GM12865 (cell line): ENCODE measurements at regions not wholly inside any gene's neighbourhood (a gene's known extent, or its start where the extent isn't known, plus 50 kb on each side); places are given as distances from the start of the nearest gene placed in this dataset.

Experiments used
- DNase-seq: peaks from one replicate; pipeline ENCODE4 v3.0.0; 2010; ENCODE audit warnings: low read depth
- H3K4me3 ChIP-seq: 2 replicates; pipeline ENCODE4 v1.5.1; 2011; ENCODE audit warnings: mild to moderate bottlenecking, low read depth, low read length, control low read depth
- TF ChIP-seq, protein P1 (sequence below): IDR thresholded peaks from 2 replicates; pipeline ENCODE4 v1.5.1; 2011; ENCODE audit warnings: low read length, control low read depth, low read depth, inconsistent platforms; ENCODE audit not compliant: insufficient read depth; ENCODE audit errors: missing control alignments

GRCh38 chr6:167767715-167768107 is 59.0 kb upstream of the AFDN start:
- no peak for DNase-seq
- TF ChIP-seq, protein P1, sequence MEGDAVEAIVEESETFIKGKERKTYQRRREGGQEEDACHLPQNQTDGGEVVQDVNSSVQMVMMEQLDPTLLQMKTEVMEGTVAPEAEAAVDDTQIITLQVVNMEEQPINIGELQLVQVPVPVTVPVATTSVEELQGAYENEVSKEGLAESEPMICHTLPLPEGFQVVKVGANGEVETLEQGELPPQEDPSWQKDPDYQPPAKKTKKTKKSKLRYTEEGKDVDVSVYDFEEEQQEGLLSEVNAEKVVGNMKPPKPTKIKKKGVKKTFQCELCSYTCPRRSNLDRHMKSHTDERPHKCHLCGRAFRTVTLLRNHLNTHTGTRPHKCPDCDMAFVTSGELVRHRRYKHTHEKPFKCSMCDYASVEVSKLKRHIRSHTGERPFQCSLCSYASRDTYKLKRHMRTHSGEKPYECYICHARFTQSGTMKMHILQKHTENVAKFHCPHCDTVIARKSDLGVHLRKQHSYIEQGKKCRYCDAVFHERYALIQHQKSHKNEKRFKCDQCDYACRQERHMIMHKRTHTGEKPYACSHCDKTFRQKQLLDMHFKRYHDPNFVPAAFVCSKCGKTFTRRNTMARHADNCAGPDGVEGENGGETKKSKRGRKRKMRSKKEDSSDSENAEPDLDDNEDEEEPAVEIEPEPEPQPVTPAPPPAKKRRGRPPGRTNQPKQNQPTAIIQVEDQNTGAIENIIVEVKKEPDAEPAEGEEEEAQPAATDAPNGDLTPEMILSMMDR, result no peak
- no peak overlapping the region for H3K4me3 ChIP-seq

- no peak for DNase-seq
- TF ChIP-seq, protein P1, result no peak
- no peak overlapping the region for H3K4me3 ChIP-seq
Observed at GRCh38 chr6:167768471-167769215, 58.1 kb upstream of the AFDN start.

DNA sequence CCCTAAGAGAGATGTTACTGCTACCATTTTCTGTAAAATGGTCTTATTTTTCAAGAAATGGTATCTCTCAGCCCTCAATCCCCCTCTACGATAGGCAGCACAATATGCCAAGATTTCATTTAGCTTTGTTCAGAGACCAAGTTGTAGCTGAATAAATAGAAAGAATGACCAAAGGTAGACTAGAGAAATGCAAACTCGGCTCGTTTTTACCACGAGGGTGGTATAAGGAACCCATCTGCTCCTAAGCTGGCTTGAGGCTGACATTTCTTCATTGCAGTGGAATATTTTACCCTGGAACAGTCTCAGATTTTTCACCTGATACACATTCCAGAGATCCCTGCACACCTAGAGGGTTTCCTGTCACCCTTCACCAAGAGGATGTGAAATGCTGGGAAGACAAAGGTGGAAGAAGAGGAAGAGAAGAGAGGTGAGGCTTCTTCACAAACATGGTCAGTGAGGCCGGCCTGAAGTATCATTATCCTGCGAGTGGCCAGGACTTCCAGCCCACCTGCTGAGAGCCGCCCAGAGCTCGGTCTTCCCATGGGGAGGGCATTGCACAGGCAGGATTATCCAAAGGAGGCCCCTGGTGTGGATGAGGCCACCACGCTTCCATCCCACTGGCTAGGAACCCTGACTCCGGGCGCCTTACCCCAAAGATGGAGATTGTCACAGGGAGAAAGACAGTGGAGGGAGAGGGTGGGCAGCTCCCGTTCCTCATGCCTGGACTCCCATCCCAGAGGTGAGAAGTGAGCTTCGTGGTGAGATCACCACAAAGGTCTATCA is 57.1 kb upstream of the AFDN start:
- TF ChIP-seq, protein P1, result no peak
- no peak for DNase-seq
- H3K4me3 ChIP-seq, result no peak overlapping the region

- no peak for DNase-seq
- H3K4me3 ChIP-seq, result no peak overlapping the region
- TF ChIP-seq, protein P1, result no peak
Observed at GRCh38 chr6:167770291-167770955, 56.3 kb upstream of the AFDN start.

DNA sequence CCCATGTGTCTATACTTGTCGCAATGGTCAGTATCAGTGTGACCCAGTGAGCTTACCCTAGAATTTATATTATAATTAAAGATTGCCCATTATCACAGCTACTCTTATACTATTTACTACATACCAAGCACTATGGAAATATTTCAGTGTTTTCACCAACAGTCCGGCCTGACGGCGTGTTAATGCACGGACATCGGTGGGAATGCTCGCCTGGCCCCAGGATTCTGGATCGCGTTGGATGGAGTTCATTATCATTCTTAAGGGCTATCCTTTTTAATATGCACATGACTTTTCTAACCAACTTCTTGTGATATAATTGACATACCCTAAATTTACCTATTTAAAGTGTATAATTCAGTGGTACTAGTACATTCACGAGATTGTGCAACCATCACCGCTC is 51.8 kb upstream of the AFDN start:
- no peak for DNase-seq
- TF ChIP-seq, protein P1, result no peak
- H3K4me3 ChIP-seq, result no peak overlapping the region

DNA sequence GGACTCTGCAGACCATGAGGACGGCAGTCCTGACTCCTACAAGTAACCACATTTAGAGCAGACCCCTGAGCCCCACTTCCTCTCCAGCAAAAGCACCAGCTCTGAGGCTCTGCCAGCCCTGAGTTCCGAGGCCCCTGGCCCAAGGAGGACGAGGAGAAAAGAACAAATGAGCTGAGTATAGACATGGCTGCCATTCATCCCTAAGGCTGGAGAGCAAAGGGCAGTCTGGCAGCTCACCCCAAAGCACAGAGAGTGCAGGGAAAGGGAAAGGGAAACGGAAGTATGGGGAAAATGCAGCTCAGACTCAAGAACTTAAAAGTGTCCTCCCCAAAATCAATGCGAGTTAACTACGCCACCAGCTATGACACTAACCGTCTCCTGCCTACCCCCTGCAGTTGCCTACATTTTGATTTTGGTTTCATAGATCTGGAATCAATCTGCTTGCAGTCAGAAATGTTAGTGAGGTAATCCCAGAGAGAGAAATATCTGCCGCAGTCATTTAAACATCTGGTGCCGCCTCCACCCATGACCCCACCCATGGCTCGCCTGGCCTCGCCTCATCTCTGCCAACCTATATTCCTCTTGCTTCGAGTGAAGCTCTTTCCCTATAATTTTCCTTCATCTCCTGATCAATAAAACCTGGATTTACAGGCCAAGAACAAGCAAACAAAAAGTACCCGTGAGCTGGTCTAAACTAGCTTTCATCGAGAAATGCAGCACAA is 49.6 kb upstream of the AFDN start:
- H3K4me3 ChIP-seq, result no peak overlapping the region
- DNase-seq, result no peak
- TF ChIP-seq, protein P1, result no peak
